GM23338 (cell line): ENCODE measurements at regions not wholly inside any gene's neighbourhood (a gene's known extent, or its start where the extent isn't known, plus 50 kb on each side); places are given as distances from the start of the nearest gene placed in this dataset.

Source experiments
- CREB1 ChIP-seq: fragments of 250-450 bp; sonication (Bioruptor Pico); IDR thresholded peaks from 2 replicates; pipeline ENCODE4 v1.5.0; 2020; ENCODE audit warnings: low read depth, mild to moderate bottlenecking, moderate library complexity
- CTCF ChIP-seq, 2 experiments: fragments of 200-600 bp in 1 of 2; sonication (generic) in 1 of 2; conservative IDR thresholded peaks; 2 replicates each; pipeline versions ENCODE4 v1.5.1 to v1.6.1; 2016 to 2017; ENCODE audit warnings: antibody characterized with exemption in 2 of 2, low read depth in 2 of 2, mild to moderate bottlenecking in 2 of 2, moderate library complexity in 1 of 2
- JUNB ChIP-seq: IDR thresholded peaks from one replicate; pipeline ENCODE4 v1.6.1; 2016; ENCODE audit warnings: antibody characterized with exemption; ENCODE audit not compliant: unreplicated experiment
- NANOG ChIP-seq: IDR thresholded peaks from 2 replicates; pipeline ENCODE4 v1.6.1; 2016; ENCODE audit warnings: antibody characterized with exemption, borderline replicate concordance
- STAT1 ChIP-seq: IDR thresholded peaks from one replicate; pipeline ENCODE4 v1.6.1; 2016; ENCODE audit warnings: antibody characterized with exemption; ENCODE audit not compliant: unreplicated experiment
- ZNF331 ChIP-seq: fragments of 250-450 bp; sonication (Bioruptor Pico); IDR thresholded peaks from 2 replicates; pipeline ENCODE4 v1.5.0; 2020; ENCODE audit warnings: low read depth, mild to moderate bottlenecking, moderate library complexity
- TF ChIP-seq, protein P1 (sequence below): fragments of 250-450 bp; sonication (Bioruptor Pico); IDR thresholded peaks from 2 replicates; pipeline ENCODE4 v1.5.0; 2020; ENCODE audit warnings: mild to moderate bottlenecking, moderate library complexity
- TF ChIP-seq, protein P2 (sequence below): IDR thresholded peaks from one replicate; pipeline ENCODE4 v1.6.1; 2018; ENCODE audit warnings: antibody characterized with exemption; ENCODE audit not compliant: unreplicated experiment

GRCh38 chr11:44366741-44367140 lies 56.8 kb upstream of the ALX4 start (continued):
- TF ChIP-seq, protein P1, sequence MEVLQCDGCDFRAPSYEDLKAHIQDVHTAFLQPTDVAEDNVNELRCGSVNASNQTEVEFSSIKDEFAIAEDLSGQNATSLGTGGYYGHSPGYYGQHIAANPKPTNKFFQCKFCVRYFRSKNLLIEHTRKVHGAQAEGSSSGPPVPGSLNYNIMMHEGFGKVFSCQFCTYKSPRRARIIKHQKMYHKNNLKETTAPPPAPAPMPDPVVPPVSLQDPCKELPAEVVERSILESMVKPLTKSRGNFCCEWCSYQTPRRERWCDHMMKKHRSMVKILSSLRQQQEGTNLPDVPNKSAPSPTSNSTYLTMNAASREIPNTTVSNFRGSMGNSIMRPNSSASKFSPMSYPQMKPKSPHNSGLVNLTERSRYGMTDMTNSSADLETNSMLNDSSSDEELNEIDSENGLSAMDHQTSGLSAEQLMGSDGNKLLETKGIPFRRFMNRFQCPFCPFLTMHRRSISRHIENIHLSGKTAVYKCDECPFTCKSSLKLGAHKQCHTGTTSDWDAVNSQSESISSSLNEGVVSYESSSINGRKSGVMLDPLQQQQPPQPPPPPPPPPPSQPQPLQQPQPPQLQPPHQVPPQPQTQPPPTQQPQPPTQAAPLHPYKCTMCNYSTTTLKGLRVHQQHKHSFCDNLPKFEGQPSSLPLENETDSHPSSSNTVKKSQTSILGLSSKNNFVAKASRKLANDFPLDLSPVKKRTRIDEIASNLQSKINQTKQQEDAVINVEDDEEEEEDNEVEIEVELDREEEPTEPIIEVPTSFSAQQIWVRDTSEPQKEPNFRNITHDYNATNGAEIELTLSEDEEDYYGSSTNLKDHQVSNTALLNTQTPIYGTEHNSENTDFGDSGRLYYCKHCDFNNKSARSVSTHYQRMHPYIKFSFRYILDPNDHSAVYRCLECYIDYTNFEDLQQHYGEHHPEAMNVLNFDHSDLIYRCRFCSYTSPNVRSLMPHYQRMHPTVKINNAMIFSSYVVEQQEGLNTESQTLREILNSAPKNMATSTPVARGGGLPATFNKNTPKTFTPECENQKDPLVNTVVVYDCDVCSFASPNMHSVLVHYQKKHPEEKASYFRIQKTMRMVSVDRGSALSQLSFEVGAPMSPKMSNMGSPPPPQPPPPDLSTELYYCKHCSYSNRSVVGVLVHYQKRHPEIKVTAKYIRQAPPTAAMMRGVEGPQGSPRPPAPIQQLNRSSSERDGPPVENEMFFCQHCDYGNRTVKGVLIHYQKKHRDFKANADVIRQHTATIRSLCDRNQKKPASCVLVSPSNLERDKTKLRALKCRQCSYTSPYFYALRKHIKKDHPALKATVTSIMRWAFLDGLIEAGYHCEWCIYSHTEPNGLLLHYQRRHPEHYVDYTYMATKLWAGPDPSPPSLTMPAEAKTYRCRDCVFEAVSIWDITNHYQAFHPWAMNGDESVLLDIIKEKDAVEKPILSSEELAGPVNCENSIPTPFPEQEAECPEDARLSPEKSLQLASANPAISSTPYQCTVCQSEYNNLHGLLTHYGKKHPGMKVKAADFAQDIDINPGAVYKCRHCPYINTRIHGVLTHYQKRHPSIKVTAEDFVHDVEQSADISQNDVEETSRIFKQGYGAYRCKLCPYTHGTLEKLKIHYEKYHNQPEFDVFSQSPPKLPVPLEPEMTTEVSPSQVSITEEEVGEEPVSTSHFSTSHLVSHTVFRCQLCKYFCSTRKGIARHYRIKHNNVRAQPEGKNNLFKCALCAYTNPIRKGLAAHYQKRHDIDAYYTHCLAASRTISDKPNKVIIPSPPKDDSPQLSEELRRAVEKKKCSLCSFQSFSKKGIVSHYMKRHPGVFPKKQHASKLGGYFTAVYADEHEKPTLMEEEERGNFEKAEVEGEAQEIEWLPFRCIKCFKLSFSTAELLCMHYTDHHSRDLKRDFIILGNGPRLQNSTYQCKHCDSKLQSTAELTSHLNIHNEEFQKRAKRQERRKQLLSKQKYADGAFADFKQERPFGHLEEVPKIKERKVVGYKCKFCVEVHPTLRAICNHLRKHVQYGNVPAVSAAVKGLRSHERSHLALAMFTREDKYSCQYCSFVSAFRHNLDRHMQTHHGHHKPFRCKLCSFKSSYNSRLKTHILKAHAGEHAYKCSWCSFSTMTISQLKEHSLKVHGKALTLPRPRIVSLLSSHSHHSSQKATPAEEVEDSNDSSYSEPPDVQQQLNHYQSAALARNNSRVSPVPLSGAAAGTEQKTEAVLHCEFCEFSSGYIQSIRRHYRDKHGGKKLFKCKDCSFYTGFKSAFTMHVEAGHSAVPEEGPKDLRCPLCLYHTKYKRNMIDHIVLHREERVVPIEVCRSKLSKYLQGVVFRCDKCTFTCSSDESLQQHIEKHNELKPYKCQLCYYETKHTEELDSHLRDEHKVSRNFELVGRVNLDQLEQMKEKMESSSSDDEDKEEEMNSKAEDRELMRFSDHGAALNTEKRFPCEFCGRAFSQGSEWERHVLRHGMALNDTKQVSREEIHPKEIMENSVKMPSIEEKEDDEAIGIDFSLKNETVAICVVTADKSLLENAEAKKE, result no peak
- TF ChIP-seq NANOG (no peak), CTCF (conservative IDR thresholded peaks at IDR 0.05; ENCODE audit: low read depth in 2 of 2) (no peak), JUNB (no peak), STAT1 (no peak), ZNF331 (no peak), CREB1 (CRISPR knock-in tag) (no peak)
- TF ChIP-seq, protein P2, sequence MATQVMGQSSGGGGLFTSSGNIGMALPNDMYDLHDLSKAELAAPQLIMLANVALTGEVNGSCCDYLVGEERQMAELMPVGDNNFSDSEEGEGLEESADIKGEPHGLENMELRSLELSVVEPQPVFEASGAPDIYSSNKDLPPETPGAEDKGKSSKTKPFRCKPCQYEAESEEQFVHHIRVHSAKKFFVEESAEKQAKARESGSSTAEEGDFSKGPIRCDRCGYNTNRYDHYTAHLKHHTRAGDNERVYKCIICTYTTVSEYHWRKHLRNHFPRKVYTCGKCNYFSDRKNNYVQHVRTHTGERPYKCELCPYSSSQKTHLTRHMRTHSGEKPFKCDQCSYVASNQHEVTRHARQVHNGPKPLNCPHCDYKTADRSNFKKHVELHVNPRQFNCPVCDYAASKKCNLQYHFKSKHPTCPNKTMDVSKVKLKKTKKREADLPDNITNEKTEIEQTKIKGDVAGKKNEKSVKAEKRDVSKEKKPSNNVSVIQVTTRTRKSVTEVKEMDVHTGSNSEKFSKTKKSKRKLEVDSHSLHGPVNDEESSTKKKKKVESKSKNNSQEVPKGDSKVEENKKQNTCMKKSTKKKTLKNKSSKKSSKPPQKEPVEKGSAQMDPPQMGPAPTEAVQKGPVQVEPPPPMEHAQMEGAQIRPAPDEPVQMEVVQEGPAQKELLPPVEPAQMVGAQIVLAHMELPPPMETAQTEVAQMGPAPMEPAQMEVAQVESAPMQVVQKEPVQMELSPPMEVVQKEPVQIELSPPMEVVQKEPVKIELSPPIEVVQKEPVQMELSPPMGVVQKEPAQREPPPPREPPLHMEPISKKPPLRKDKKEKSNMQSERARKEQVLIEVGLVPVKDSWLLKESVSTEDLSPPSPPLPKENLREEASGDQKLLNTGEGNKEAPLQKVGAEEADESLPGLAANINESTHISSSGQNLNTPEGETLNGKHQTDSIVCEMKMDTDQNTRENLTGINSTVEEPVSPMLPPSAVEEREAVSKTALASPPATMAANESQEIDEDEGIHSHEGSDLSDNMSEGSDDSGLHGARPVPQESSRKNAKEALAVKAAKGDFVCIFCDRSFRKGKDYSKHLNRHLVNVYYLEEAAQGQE, result no peak
